ENCODE measurements at regions not wholly inside any gene's neighbourhood (a gene's known extent, or its start where the extent isn't known, plus 50 kb on each side); places are given as distances from the start of the nearest gene placed in this dataset.

DNA sequence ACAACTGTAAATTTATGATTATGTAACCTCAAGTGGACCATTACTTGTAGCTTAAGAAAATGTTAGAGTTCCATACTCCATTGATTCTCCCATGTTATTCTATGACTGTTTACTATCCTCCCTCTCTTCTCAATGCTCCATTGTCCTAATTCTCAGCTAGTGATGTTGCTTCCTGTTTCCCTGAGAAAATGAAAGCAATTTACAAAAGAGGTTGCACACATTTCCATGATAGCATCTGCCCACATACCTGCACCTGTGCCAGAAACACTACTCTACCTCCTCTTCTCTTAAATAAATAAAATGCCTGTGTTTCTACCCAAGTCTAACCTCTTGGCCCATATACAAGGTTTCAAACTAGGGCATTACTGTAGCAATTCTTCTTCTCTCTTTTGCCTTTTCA lies 1620.9 kb downstream of the FAM181B start:
- no peak overlapping the region for H3K23ac ChIP-seq (ENCODE audit: low read depth, low read length)
- BruUV-seq (replicated peaks), result no TSS peak
- H4K91ac ChIP-seq (ENCODE audit: insufficient read depth, low read depth, low read length), result no peak overlapping the region
- no peak overlapping the region for H3K4ac ChIP-seq (ENCODE audit: low read depth, low read length)
- no peak overlapping the region for H2AK9ac ChIP-seq (replicated peaks; ENCODE audit: low read depth, low read length, poor library complexity)
- H3K9me1 ChIP-seq (ENCODE audit: insufficient read depth, low read length), result no peaks in the 10 kb centered on the region
- no peak overlapping the region for H3K18ac ChIP-seq (ENCODE audit: low read depth, low read length)
- H2AK5ac ChIP-seq (ENCODE audit: low read depth, low read length), result no peak overlapping the region
- no peak overlapping the region for H2BK120ac ChIP-seq (ENCODE audit: low read depth, low read length)
- no peak overlapping the region for H4K5ac ChIP-seq (ENCODE audit: low read depth, low read length)
- no peaks in the 10 kb centered on the region for H3K27me3 ChIP-seq (ENCODE audit: control insufficient read depth, insufficient read depth, low read length)
- H3K14ac ChIP-seq (replicated peaks; ENCODE audit: low read depth, low read length), result no peak overlapping the region
- H3K4me2 ChIP-seq (ENCODE audit: low read depth, low read length), result no peak overlapping the region
- in situ Hi-C loops (cut with MboI; ENCODE audit: low sequenced_read_pairs), result no loop called here
- POLR2A ChIA-PET (ENCODE audit: unreplicated experiment), result no interaction called here
- H3K4me3 ChIP-seq (ENCODE audit: insufficient read depth, low read depth, low read length), result no peak overlapping the region
- TF ChIP-seq SMC3 (IDR thresholded peaks at IDR 0.05; ENCODE audit: low read depth, low read length) (no peak), RCOR1 (IDR thresholded peaks at IDR 0.05; ENCODE audit: insufficient replicate concordance, low read length) (no peak), CEBPB (IDR thresholded peaks at IDR 0.05; ENCODE audit: low read depth, low read length) (no peak), RFX5 (IDR thresholded peaks at IDR 0.05; ENCODE audit: low read depth, low read length) (no peak), USF2 (IDR thresholded peaks at IDR 0.05; ENCODE audit: low read depth, low read length) (no peak), MAFK (IDR thresholded peaks at IDR 0.05; ENCODE audit: low read depth, low read length) (no peak), BHLHE40 (IDR thresholded peaks at IDR 0.05; ENCODE audit: low read depth, low read length) (no peak), MAZ (IDR thresholded peaks at IDR 0.05; ENCODE audit: borderline replicate concordance, low read depth, low read length) (no peak), FOS (IDR thresholded peaks at IDR 0.05; ENCODE audit: low read depth, low read length) (no peak), CTCF (conservative IDR thresholded peaks at IDR 0.05; ENCODE audit: low read depth, low read length) (no peak), NFE2L2 (IDR thresholded peaks at IDR 0.05; ENCODE audit: low read depth, low read length) (no peak), CHD1 (IDR thresholded peaks at IDR 0.05; ENCODE audit: low read depth, low read length) (no peak), POLR2A (IDR thresholded peaks at IDR 0.05; ENCODE audit: low read depth, low read length) (no peak), MXI1 (IDR thresholded peaks at IDR 0.05; ENCODE audit: borderline replicate concordance, low read depth, low read length) (no peak), RAD21 (IDR thresholded peaks at IDR 0.05; ENCODE audit: low read length) (no peak)
- TF ChIP-seq, protein P1, sequence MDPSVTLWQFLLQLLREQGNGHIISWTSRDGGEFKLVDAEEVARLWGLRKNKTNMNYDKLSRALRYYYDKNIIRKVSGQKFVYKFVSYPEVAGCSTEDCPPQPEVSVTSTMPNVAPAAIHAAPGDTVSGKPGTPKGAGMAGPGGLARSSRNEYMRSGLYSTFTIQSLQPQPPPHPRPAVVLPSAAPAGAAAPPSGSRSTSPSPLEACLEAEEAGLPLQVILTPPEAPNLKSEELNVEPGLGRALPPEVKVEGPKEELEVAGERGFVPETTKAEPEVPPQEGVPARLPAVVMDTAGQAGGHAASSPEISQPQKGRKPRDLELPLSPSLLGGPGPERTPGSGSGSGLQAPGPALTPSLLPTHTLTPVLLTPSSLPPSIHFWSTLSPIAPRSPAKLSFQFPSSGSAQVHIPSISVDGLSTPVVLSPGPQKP (IDR thresholded peaks at IDR 0.05; ENCODE audit: borderline replicate concordance, low read depth, low read length), result no peak
- no peak overlapping the region for H2BK15ac ChIP-seq (ENCODE audit: low read depth, low read length)
- dilution Hi-C loops (cut with HindIII; ENCODE audit: low sequenced_read_pairs, unreplicated experiment), result no loop called here
- H3K27ac ChIP-seq (ENCODE audit: insufficient read depth, low read length), result no peak overlapping the region
- no peaks in the 10 kb centered on the region for H3K36me3 ChIP-seq (ENCODE audit: control insufficient read depth, insufficient read depth, low read length)
- no peaks in the 10 kb centered on the region for H3K79me1 ChIP-seq (ENCODE audit: low read depth in 1 of 2, low read length in 2 of 2)
- H2AFZ ChIP-seq (replicated peaks; ENCODE audit: low read length, poor library complexity), result no peak overlapping the region
- intact Hi-C loops (cut with micrococcal nuclease), result no loop called here
- H2BK20ac ChIP-seq (ENCODE audit: low read depth, low read length), result no peak overlapping the region
- CTCF ChIA-PET, result no interaction called here
- no peaks in the 10 kb centered on the region for H4K20me1 ChIP-seq (ENCODE audit: insufficient read depth, low read length)
- no peak overlapping the region for H3K56ac ChIP-seq (ENCODE audit: extremely low read depth, insufficient read depth, low read length)
- H2BK5ac ChIP-seq (ENCODE audit: low read depth, low read length, poor library complexity, severe bottlenecking), result no peak overlapping the region
- H3K9ac ChIP-seq (ENCODE audit: low read depth, low read length), result no peak overlapping the region
- ATAC-seq (ENCODE audit: low read depth) (no peak), DNase-seq (no peak)
- no peaks in the 10 kb centered on the region for H3K4me1 ChIP-seq (ENCODE audit: control insufficient read depth, insufficient read depth, low read length)
- H3K9me3 ChIP-seq (ENCODE audit: control insufficient read depth, insufficient read depth, low read length), result no peaks in the 10 kb centered on the region
- no peak overlapping the region for H4K8ac ChIP-seq (ENCODE audit: low read depth in 2 of 2, low read length in 2 of 2)
